Esophagus squamous epithelium (tissue), 4 donors: ENCODE measurements at regions not wholly inside any gene's neighbourhood (a gene's known extent, or its start where the extent isn't known, plus 50 kb on each side); places are given as distances from the start of the nearest gene placed in this dataset.

Experiments used
- CTCF ChIP-seq, 6 experiments: fragments of 450-650 bp in 4 of 6; fragments of 200-600 bp in 2 of 6; sonication (generic) in 2 of 6; IDR thresholded peaks; one replicate each; pipeline ENCODE4 v1.5.1; 2016 to 2019; ENCODE audit warnings: antibody characterized with exemption in 6 of 6, mild to moderate bottlenecking in 4 of 6, moderate library complexity in 4 of 6
- POLR2A ChIP-seq, 4 donors: fragments of 450-650 bp; IDR thresholded peaks; one replicate each; pipeline ENCODE4 v1.6.1; 2017; ENCODE audit warnings: antibody characterized with exemption in 4 of 4, mild to moderate bottlenecking in 4 of 4, moderate library complexity in 3 of 4

- TF ChIP-seq CTCF (IDR thresholded peaks at IDR 0.05) = no peak
- no peak for TF ChIP-seq POLR2A (IDR thresholded peaks at IDR 0.05)
Measured at GRCh38 chr2:226581004-226581403, 218.6 kb downstream of the IRS1 start.
